ENCODE measurements at regions not wholly inside any gene's neighbourhood (a gene's known extent, or its start where the extent isn't known, plus 50 kb on each side); places are given as distances from the start of the nearest gene placed in this dataset.
"Not testable (repeated sequence)": the region's sequence is repeated elsewhere in the genome, so short reads cannot be mapped to it uniquely, and the experiment has no call there.

DNA sequence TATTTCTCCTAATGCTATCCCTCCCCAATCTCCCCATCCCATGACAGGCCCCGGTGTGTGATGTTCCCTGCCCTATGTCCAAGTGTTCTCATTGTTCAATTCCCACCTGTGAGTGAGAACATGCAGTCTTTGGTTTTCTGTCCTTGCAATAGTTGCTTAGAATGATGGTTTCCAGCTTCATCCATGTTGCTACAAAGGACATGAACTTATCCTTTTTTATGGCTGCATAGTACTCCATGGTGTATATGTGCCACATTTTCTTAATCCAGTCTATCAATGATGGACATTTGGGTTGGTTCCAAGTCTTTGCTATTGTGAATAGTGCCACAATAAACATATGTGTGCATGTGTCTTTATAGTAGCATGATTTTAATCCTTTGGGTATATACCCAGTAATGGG lies 51.3 kb upstream of the RIOK2 start:
- not testable (repeated sequence) for DNase-seq (ENCODE audit: low read depth in 2 of 2)

DNA sequence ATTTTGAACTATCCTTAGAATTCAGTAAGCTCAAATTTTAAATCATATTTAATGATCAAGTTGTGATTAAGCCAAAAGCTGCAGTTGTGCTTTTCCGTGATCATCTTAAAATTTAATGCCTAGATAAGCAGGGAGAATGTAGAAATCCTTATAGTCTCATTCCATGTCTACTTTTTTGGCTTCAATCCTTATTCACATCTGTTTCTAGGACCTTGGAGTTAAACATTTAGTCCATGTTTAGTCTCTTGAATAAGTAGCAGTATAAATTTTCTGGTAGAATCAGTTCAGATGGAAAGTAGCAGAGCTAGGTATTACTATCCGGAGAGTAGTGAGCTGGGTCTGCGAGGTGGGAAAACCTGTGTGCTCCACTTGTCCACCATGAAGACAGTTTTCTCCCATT lies 59.3 kb upstream of the RIOK2 start:
- no peak for DNase-seq (ENCODE audit: low read depth in 2 of 2)

DNA sequence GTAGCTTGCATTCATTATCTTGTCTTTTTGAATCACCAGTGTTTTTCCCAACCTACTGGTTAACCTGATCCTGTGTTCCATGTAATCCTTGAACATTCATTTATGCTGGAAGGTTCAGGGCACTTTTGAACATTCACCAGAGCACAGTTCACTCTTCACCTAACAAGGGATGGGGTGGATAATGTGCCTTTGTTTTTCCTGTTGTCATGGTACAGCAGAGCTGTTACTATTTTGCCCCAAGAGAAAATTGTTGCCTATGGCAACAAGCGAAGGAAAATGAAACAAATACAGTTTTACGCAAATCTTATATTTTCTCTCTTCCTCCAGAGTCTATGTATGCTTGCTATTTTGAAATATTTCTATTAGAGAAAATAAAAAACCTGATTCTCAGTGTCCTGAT lies 60.3 kb upstream of the RIOK2 start:
- DNase-seq (ENCODE audit: low read depth in 2 of 2) = no peak

DNA sequence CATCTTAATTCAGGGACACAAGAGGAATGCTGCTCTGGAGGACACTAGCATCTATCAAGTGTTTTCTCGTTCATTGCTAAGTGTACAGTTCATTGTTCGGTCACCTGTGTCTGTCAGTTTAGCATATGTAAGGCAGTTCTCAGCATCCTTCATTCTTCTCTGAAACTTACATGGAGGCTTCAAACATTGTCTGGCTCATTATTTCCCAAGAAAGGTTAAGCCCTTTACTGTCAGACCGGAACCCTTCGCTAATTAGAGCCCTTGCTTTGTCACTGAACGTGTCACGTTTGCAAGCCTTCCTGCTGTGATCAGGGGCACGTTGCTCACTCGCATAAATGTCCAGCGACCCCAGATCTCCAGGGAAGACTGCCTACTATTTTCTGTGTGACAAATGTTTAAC lies 62.3 kb upstream of the RIOK2 start:
- DNase-seq (ENCODE audit: low read depth in 2 of 2) = no peak

DNA sequence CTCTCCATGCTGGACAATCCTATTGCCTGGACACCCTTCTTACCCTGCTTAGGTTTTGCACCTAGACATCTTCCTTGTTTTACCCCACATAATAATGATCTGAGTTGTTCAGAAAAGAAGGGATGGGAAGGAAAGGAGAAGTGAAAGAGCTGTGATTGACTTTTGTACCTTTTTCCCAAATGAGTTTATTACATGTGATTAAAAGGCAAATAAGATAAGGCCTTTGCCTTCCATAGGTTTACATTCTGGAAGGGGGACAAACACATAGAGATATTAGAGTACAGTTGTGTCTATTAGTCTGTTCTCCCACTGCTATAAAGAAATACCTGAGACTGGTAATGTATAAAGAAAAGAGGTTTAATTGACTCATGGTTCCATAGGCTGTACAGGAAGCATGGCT lies 67.1 kb upstream of the RIOK2 start:
- no peak for DNase-seq (ENCODE audit: low read depth in 2 of 2)

DNA sequence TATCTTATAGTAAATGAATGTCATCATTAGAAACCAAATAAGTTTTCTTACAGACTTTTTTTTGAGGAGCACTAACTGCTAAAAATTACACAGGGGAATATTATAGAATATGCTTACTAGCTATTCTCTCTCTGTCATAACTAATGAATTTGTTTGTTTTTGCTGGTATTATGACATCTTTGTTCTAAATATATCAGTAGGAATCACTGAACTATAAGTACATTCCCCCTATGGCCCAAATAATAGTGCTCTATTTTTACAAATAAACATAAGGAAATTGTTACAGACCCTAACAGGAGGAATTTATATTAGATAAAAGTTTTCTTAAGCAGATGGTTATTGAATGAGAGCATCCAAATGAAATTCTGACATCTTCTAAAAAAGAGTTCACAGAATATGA lies 83.0 kb upstream of the RIOK2 start:
- DNase-seq (ENCODE audit: low read depth in 2 of 2) = no peak

DNA sequence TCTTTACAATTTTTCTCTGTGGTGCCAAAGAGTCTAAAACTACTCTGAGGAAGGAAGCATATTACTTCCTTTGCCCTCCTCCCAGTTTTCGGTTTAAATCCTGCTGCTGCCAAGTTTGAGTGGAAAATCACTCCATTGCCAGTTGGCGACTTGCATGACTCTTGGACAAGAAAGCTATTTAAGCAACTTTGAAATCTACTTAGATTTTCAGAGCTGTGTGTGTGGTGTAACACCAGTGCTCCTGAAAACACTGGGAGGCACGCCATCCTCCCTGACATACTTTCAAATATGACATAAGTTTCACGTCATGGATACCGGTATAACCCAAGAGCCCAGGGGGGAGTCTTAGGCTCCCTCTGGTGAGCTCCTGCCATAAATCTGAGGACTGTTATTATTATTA lies 83.5 kb upstream of the RIOK2 start:
- DNase-seq (ENCODE audit: low read depth in 2 of 2) = no peak

DNA sequence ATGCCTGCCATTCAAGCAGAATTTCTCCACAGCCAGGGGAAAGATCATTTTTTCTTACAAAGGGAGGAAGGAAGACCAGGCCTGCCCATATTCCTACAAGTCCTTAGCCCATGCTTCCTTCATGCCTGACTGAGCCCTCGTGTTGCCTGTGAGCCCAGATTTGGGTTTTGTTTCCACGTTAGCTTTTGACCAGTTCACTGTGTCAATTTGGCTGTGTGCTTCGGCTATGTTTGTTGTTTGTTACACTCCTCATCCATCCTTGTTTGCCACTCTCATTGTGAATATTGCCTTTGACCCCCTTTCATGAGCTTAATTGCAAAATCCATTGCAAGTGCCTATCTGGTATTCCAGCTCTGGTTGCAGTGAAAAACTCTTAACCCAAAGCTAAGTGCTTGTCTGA lies 84.7 kb upstream of the RIOK2 start:
- DNase-seq (ENCODE audit: low read depth in 2 of 2) = no peak

DNA sequence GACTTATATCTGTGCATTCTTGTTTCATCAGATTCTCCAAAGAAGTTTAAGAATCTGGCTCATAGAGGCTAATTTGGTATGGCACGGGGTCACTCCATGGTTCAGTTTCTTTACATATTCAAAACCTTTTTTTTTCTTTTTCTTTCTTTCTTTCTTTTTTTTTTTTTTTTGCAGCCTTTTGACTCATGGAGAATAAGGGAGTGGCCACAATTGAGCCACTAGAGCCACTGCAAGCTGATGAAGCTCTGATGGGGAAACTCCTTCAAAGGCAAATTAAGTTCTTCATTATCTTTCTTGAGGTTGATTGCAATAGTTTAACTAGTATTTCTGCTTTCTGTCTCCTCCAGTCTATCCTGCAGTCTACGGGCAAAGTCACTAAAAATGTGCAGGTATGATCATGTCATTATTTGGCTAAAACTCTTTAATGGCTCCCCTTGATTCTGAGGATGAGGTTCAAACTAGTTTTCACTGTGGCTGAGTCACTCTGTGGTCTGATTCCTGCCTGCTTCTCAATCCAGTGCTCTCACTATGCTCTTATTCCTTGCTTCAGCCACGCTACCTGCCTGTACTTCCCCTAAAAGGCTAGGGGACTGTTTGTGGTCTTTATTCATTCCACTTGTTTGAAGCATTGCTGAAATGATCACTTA lies 93.5 kb upstream of the RIOK2 start:
- no peak for DNase-seq (ENCODE audit: low read depth in 2 of 2)

DNA sequence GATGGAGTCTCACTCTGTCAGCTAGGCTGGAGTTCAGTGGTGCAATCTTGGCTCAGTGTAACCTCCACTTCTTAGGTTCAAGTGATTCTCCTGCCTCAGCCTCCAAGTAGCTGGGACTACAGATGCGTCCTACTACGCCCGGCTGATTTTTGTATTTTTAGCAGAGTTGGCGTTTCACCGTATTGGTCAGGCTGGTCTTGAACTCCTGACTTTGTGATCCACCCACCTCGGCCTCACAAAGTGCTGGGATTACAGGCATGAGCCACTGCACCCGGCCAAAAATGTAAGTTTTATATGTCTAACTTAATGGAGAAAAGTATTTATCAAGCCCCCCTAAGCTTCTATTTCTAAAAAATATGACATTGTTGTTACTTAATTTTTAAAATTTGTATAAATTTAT lies 98.2 kb upstream of the RIOK2 start:
- DNase-seq (ENCODE audit: low read depth in 2 of 2) = no peak

DNA sequence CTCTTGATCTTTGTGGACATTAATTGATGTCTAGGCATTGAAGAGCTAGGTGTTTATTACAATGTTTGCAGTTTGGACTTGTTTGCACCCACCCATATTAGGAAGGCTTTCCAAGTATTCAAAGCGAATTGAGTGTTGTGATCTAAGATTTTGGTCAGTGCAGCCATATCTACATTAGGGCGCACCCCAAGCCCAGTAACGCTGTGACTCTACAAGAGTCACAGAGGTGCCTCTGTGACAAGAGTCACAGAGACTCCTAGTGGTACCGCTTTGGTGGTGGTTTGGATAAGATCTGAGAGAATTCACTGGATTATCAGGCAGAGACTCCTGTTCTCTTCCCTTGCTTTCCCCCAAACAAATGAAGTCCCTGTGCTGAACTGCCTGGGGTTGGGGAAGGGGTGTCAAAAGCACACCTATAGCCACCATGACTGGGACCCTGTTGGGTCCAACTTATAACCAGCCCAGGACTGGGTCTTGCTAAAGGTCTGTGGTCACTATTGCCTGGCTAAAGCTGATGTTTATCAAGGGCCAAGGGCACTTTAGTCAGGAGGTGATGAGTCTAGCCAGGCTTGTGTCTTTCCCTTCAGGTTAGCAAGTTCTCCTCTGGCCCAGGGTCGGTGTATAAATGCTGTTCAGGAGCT lies 114.1 kb upstream of the RIOK2 start:
- DNase-seq (ENCODE audit: low read depth in 2 of 2) = no peak

DNA sequence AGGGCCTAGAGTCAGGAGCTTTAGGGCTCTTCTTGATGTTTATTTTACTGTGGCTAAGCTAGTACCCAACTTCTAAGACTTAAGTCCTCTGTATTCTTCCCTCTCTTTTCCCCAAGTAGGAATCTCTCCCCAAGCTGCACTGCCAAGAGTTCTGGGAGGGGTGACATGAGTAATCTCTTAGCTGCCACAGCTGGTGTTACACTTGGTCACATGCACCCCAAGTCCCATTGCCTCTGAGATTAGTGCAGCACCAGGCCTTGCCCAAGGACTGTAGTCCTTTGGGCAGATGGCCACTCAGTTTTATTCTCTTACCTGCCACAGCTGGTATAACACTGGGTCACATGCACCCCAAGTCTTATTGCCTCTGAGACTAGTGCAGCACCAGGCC lies 114.7 kb upstream of the RIOK2 start:
- no peak for DNase-seq (ENCODE audit: low read depth in 2 of 2)

DNA sequence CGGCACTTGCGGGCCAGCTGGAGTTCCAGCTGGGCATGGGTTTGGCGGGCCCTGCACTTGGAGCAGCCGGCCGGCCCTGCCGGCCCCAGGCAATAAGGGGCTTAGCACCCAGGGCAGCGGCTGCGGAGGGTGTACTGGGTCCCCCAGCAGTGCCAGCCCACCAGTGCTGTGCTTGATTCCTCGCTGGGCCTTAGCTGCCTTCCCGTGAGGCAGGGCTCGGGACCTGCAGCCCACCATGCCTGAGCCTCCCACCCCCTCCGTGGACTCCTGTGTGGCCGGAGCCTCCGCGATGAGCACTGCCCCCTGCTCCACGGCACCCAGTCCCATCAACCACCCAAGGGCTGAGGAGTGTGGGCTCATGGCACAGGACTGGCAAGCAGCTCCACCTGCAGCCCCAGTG lies 118.1 kb upstream of the RIOK2 start:
- DNase-seq (ENCODE audit: low read depth in 2 of 2) = not testable (repeated sequence)

DNA sequence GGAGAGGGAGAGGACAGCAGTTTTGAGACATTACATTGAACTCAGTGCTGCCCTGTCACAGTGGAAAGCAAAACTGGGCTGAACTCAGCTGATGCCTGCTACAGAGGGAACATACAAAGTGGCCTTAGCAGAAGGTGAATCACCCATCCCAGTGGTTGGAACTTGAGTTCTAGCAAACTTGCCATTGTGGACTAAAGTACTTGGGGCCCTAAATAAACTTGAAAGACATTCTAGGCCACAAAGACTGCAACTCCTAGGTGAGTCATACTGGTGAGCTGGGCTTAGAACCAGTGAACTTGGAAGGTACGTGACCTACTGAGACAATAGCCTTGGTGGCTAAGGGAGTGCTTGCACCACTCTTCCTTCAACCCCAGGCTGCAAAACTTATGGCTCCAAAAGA lies 155.7 kb upstream of the RIOK2 start:
- DNase-seq (ENCODE audit: low read depth in 2 of 2) = no peak

DNA sequence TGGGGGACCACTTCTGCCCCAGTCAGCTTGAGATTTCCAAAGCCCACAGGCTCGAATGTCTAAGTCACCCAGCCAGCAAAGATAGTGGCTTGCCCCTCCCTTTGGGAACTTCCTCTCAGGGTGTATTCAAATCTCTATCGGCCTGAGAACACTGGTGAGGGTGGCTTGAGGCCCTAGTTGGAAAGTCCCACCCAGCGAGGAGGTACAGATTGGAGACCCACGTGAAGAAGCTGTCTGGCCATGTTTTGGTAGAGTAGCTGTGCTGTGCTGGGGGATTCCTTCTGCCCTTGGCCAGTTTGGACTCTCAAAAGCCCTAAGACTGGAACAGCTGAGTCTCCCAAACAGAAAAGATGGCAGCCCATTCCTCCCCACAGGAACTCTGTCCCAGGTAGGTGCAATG lies 172.7 kb upstream of the RIOK2 start:
- DNase-seq (ENCODE audit: low read depth in 2 of 2) = no peak

DNA sequence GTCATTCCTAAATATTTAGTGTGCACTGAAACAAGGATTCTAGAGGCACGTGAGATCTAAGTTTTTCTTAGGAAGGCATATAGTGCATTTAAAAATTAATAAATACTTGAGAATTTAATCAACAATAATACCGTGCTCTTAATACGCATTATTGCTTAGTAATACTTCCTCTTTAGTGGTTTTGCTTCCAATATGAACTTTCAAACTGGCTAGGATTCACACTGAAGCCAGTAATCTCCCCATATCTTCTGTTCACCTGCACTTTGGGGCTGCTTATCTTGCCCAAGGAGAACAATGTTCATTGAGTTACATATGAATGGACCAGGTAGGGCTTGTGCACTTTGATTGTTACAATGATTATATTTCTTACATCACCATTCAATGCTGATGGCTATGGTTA lies 180.5 kb upstream of the RIOK2 start:
- no peak for DNase-seq (ENCODE audit: low read depth in 2 of 2)

DNA sequence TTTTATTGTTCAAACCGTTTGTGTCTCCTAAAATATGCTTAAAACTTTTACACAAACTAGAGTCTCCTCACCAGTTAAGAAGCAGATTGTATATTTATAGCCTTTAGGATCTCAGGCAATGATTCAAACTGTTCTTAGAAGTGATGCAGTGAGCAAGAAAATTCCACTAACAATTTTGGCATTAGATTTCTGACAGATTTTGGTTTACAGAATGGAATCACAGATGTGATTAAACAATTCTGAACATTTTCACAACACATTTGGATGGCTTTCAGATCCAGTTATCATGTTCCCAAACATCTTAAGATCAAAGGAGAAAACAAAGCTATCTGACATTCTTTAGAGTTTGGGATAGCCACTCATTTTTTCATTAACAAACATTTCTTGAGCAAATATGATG lies 181.7 kb upstream of the RIOK2 start:
- DNase-seq (ENCODE audit: low read depth in 2 of 2) = no peak

DNA sequence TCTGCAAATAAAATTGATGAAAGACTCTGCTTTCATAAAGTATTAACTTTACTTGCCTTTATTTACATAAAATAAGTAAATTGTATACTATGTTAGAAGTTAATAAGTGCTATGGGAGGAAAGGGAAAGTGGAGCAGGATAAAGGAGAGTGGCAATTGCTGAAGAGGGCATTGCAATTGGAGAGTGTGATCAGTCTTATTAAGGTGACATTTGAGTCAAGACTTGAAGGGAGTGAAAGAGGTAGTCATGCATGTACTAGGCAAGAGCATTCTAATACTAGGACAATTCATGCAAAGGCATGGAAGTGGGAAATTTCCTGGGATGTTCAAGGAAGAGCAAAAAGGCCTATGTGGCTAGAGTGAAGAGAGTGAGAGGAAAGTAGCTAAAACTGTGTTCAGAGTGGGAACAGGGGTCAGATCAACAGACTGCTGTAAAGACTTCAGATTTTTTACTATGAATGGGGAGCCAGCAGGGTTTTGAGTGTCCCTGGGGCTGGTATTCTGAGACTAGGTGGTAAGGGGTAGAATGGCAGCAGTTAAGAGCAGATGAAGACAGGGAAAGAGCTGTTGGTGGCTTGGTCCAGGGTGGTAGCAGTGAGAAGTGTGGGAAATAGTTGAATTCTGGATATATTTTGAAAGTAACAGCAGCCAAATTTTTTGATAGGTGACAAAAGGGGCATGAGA lies 182.3 kb upstream of the RIOK2 start:
- no peak for DNase-seq (ENCODE audit: low read depth in 2 of 2)

DNA sequence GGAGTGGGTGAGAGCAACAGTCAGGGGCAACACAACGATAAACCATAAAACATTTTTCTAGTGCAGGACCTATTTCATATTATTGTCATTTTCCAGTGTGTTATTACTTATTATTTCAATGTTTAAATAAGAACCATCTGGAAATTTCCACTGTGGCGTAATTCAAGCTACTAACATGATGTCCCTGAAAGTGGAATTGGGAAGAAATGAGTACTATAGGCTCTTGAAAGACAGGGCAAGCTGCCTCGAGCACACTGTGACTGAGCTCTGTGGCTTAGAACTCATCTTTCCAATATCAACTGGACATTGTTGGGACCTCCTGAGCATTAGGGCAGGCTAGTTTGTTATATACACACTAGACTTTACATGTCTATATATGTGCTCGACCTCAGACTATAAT lies 182.9 kb upstream of the RIOK2 start:
- DNase-seq (ENCODE audit: low read depth in 2 of 2) = no peak

DNA sequence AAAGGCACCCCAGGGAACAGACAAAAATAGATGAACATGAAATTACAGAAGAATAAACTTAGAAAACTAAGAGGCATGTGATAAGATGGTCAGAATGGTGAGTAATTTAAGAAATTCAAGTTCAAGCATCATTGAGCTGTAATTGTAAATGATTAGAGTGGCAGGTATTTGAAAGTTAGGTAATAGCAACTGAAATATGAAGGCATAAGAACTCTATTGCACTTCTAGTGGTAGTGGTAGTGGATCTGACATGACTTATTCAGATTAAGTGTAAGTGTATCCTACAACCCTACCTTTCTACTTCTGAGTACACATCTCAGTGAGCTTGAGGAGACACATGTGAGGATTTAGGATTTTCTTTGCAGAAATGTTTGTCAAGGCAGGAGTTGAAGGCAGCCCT lies 192.9 kb upstream of the RIOK2 start:
- DNase-seq (ENCODE audit: low read depth in 2 of 2) = no peak

DNA sequence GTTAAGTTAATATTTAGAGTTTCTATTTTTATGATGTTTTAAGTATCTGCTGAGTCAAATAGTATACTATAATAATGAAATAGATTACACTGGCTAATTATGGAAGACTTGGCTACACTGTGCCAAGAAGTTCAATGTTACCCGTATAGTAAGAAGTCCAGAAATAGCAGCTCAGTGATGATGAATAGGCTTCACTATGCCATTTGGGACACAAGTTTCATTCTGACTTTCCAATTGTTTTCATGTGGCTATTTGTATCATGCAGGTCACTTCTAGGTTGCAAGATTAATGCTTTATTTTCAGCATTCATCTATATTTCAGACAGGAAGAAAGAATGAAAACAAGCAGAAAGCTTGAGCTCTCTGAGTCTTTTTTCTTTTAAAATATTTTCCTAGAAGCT lies 194.5 kb upstream of the RIOK2 start:
- no peak for DNase-seq (ENCODE audit: low read depth in 2 of 2)

DNA sequence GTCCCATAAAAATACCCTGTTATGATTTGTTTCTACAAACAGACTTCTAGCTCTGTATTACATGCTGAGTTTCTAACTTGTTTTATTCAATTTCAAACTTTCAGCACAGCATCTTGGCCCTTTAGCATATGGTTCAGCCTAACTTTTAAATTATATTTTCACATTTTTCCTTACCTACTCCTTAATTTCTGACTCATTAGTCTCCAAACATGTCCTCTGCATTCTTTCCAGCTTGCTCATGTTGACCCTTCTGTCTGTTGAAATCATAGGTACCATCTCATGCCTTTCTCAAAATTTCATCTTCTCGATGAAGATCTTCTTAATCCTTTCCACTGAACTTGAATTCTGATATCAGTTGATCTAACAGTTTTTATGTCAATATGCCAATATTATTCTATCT lies 200.9 kb upstream of the RIOK2 start:
- DNase-seq (ENCODE audit: low read depth in 2 of 2) = no peak

DNA sequence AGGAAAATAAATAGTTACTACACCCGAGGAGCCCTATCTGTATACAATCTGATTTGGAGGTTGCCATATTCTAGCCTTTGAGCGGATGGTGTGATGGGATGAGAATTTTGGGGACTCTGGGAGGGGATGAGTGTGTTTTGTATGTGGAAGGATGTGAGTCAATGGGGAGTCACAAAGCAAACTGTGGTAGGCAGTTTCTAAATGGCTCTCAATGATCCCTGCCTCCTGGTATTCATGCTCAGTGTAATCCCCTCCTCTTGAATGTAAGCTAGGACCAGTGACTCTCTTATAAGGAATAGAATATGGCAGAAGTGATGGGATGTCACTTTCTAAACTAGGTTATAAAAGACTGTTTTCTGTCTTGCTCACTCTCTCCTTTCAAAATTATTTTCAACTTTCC lies 205.7 kb upstream of the RIOK2 start:
- DNase-seq (ENCODE audit: low read depth in 2 of 2) = no peak

DNA sequence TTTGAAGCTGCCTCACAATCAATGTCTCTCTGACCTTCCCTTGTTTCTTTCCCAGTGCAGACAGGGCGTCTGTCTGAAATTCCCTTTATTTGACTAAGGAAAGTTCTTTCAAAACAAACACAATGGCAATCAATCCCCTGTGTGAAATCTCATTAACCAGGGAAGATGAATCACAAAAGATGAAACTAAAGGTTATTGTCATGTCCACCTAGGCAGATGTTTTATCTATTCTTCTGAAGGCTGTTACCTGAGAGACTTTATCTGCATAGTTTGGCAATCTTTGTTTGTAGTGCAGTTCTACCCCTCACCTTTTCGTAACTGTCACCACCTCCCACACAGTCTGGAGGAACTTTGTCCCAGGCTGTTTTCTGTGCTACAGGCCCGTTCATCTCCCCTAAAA lies 217.5 kb upstream of the RIOK2 start:
- no peak for DNase-seq (ENCODE audit: low read depth in 2 of 2)
